ENCODE measurements at regions not wholly inside any gene's neighbourhood (a gene's known extent, or its start where the extent isn't known, plus 50 kb on each side); places are given as distances from the start of the nearest gene placed in this dataset.
"Not testable (repeated sequence)": the region's sequence is repeated elsewhere in the genome, so short reads cannot be mapped to it uniquely, and the experiment has no call there.

DNA sequence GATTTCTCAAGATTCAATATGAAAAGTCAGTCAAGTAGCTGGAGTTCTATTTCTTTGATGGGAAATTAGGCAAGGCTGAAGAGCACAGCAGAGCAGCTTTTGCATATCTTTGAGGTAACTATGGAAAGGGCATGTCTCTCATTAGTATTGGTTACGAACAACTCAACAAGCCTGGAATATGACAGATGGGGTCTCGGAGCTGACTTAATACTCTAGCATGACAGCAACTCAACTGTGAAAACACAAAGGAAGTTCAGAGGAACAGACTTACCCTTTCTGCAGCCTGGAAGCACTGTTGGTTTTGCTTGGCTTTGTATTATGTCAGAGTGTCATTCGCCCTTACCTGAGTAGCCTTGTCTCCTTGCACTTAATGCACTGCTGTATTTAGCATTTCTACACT is 79.9 kb upstream of the AADAT start:
- Histone ChIP-seq H3K4me2 (no peak overlapping the region), H3K9me3 (no peaks in the 10 kb centered on the region), H3K4me1 (no peaks in the 10 kb centered on the region), H3K27ac (no peak overlapping the region), H3K4me3 (no peak overlapping the region)
- DNase-seq (ENCODE audit: low read depth in 1 of 2, low spot score in 1 of 2) (no peak), FAIRE-seq (no peak), ATAC-seq (no peak)
- ChIA-PET POLR2A (no interaction called here), CTCF (interaction anchor here (0.8 kb wide), 1 partner anchor 9 kb away, joined by 3 read pairs; no protein-coding TSS in a partner anchor)
- TF ChIP-seq FOXS1 (CRISPR knock-in tag; IDR thresholded peaks at IDR 0.05) (no peak), NR3C1 (IDR thresholded peaks at IDR 0.05) (no peak), HOXB13 (CRISPR knock-in tag; IDR thresholded peaks at IDR 0.05; ENCODE audit: low read depth) (no peak)
- TF ChIP-seq, protein P1, sequence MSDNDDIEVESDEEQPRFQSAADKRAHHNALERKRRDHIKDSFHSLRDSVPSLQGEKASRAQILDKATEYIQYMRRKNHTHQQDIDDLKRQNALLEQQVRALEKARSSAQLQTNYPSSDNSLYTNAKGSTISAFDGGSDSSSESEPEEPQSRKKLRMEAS (IDR thresholded peaks at IDR 0.05) = no peak
- TF ChIP-seq, protein P2, sequence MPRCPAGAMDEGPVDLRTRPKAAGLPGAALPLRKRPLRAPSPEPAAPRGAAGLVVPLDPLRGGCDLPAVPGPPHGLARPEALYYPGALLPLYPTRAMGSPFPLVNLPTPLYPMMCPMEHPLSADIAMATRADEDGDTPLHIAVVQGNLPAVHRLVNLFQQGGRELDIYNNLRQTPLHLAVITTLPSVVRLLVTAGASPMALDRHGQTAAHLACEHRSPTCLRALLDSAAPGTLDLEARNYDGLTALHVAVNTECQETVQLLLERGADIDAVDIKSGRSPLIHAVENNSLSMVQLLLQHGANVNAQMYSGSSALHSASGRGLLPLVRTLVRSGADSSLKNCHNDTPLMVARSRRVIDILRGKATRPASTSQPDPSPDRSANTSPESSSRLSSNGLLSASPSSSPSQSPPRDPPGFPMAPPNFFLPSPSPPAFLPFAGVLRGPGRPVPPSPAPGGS (IDR thresholded peaks at IDR 0.05) = no peak
- TF ChIP-seq, protein P3, sequence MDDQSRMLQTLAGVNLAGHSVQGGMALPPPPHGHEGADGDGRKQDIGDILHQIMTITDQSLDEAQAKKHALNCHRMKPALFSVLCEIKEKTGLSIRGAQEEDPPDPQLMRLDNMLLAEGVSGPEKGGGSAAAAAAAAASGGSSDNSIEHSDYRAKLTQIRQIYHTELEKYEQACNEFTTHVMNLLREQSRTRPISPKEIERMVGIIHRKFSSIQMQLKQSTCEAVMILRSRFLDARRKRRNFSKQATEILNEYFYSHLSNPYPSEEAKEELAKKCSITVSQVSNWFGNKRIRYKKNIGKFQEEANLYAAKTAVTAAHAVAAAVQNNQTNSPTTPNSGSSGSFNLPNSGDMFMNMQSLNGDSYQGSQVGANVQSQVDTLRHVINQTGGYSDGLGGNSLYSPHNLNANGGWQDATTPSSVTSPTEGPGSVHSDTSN (IDR thresholded peaks at IDR 0.05) = no peak
- TF ChIP-seq, protein P4, sequence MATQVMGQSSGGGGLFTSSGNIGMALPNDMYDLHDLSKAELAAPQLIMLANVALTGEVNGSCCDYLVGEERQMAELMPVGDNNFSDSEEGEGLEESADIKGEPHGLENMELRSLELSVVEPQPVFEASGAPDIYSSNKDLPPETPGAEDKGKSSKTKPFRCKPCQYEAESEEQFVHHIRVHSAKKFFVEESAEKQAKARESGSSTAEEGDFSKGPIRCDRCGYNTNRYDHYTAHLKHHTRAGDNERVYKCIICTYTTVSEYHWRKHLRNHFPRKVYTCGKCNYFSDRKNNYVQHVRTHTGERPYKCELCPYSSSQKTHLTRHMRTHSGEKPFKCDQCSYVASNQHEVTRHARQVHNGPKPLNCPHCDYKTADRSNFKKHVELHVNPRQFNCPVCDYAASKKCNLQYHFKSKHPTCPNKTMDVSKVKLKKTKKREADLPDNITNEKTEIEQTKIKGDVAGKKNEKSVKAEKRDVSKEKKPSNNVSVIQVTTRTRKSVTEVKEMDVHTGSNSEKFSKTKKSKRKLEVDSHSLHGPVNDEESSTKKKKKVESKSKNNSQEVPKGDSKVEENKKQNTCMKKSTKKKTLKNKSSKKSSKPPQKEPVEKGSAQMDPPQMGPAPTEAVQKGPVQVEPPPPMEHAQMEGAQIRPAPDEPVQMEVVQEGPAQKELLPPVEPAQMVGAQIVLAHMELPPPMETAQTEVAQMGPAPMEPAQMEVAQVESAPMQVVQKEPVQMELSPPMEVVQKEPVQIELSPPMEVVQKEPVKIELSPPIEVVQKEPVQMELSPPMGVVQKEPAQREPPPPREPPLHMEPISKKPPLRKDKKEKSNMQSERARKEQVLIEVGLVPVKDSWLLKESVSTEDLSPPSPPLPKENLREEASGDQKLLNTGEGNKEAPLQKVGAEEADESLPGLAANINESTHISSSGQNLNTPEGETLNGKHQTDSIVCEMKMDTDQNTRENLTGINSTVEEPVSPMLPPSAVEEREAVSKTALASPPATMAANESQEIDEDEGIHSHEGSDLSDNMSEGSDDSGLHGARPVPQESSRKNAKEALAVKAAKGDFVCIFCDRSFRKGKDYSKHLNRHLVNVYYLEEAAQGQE (IDR thresholded peaks at IDR 0.05) = no peak
- 23% methylated on average over 3 of the region's 3 CpGs for WGBS (ENCODE audit: missing lambda C conversion rate)

DNA sequence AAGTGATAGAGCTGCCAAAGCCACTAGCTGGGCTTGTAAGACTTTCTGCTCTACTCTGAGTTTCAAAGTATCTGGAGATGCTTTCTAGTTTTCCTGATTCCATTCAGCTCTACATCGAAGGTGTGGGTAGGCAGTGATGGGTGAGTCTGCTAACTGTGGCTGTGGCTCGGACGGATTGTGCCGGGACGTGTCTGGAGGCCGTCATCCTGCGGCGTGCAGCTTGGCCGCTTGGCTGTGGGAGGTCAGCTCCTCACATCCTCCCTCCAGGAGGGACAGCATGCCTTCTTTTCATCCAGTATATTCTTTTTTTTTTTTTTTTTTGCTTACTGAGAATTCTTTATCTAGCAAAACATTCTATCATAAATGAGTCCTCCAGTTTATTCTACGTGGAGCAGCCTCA is 77.9 kb upstream of the AADAT start:
- POLR2A ChIA-PET = no interaction called here
- ATAC-seq (no peak), DNase-seq (ENCODE audit: low read depth in 1 of 2, low spot score in 1 of 2) (no peak), FAIRE-seq (no peak)
- Histone ChIP-seq H3K4me3 (no peak overlapping the region), H3K27ac (no peak overlapping the region), H3K4me1 (no peaks in the 10 kb centered on the region), H3K4me2 (no peak overlapping the region; the same call in 2 of the 3 replicates), H3K9me3 (no peaks in the 10 kb centered on the region)
- CTCF ChIA-PET = no interaction called here
- 65% methylated on average over 10 of the region's 10 CpGs for WGBS (ENCODE audit: missing lambda C conversion rate)
- TF ChIP-seq TFCP2L1 (CRISPR knock-in tag; IDR thresholded peaks at IDR 0.05) = no peak
- TF ChIP-seq, protein P5, sequence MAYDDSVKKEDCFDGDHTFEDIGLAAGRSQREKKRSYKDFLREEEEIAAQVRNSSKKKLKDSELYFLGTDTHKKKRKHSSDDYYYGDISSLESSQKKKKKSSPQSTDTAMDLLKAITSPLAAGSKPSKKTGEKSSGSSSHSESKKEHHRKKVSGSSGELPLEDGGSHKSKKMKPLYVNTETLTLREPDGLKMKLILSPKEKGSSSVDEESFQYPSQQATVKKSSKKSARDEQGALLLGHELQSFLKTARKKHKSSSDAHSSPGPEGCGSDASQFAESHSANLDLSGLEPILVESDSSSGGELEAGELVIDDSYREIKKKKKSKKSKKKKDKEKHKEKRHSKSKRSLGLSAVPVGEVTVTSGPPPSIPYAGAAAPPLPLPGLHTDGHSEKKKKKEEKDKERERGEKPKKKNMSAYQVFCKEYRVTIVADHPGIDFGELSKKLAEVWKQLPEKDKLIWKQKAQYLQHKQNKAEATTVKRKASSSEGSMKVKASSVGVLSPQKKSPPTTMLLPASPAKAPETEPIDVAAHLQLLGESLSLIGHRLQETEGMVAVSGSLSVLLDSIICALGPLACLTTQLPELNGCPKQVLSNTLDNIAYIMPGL (CRISPR knock-in tag; IDR thresholded peaks at IDR 0.05; ENCODE audit: borderline replicate concordance) = no peak

DNA sequence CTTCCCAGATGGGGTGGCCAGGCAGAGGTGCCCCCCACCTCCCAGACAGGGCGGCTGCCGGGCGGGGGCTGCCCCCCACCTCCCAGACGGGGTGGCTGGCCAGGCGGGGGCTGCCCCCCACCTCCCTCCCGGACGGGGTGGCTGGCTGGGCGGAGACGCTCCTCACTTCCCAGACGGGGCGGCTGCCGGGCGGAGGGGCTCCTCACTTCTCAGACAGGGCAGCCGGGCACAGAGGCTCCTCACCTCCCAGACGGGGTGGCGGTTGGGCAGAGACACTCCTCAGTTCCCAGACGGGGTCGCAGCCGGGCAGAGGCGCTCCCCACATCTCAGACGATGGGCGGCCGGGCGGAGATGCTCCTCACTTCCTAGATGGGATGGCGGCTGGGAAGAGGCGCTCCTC is 76.4 kb upstream of the AADAT start:
- H3K4me3 ChIP-seq; H3K27ac ChIP-seq; DNase-seq (ENCODE audit: low read depth in 1 of 2, low spot score in 1 of 2); POLR2A ChIA-PET; H3K4me1 ChIP-seq; ATAC-seq; CTCF ChIA-PET; FAIRE-seq; H3K9me3 ChIP-seq; H3K4me2 ChIP-seq: not testable (repeated sequence)
- WGBS (ENCODE audit: missing lambda C conversion rate) = no CpG with 5 or more reads among the region's 26 CpGs

DNA sequence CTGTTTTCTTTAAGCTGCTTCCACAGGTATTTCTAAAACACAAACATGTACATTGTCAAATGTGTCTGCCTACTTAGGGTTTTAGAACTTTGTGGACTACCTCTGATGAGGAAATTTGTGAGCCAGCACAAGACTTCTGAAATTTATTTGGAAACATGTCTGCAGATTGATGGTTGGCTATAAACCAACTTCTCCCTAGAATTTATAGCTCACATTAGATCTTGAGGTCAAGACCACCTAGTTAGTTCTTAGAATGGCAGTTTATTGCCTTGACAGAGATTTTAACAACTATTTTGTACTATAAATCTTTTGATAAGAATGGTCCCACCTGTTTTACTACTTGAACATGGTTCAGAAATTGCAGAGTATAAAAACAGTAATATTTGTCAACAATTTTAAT is 72.7 kb upstream of the AADAT start:
- no peaks in the 10 kb centered on the region for H3K4me1 ChIP-seq
- DNase-seq (ENCODE audit: low read depth in 1 of 2, low spot score in 1 of 2) (no peak), ATAC-seq (no peak), FAIRE-seq (no peak)
- ChIA-PET CTCF (no interaction called here), POLR2A (no interaction called here)
- H3K4me2 ChIP-seq = no peak overlapping the region
- no peaks in the 10 kb centered on the region for H3K9me3 ChIP-seq
- no peak overlapping the region for H3K4me3 ChIP-seq
- H3K27ac ChIP-seq = no peak overlapping the region
- TF ChIP-seq, protein P6, sequence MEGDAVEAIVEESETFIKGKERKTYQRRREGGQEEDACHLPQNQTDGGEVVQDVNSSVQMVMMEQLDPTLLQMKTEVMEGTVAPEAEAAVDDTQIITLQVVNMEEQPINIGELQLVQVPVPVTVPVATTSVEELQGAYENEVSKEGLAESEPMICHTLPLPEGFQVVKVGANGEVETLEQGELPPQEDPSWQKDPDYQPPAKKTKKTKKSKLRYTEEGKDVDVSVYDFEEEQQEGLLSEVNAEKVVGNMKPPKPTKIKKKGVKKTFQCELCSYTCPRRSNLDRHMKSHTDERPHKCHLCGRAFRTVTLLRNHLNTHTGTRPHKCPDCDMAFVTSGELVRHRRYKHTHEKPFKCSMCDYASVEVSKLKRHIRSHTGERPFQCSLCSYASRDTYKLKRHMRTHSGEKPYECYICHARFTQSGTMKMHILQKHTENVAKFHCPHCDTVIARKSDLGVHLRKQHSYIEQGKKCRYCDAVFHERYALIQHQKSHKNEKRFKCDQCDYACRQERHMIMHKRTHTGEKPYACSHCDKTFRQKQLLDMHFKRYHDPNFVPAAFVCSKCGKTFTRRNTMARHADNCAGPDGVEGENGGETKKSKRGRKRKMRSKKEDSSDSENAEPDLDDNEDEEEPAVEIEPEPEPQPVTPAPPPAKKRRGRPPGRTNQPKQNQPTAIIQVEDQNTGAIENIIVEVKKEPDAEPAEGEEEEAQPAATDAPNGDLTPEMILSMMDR (IDR thresholded peaks at IDR 0.05) = no peak
- TF ChIP-seq, protein P3 (IDR thresholded peaks at IDR 0.05) = no peak
- TF ChIP-seq ZC3H11A (IDR thresholded peaks at IDR 0.05) (no peak), CEBPB (IDR thresholded peaks at IDR 0.05) (no peak), RFX5 (IDR thresholded peaks at IDR 0.05) (no peak), POLR2AphosphoS2 (conservative IDR thresholded peaks at IDR 0.05; ENCODE audit: low read length) (no peak), EHF (CRISPR knock-in tag; IDR thresholded peaks at IDR 0.05) (no peak), NFE2L2 (conservative IDR thresholded peaks at IDR 0.05; ENCODE audit: low read length) (no peak), CHD2 (IDR thresholded peaks at IDR 0.05; ENCODE audit: low read length, partially characterized antibody) (no peak), JUN (IDR thresholded peaks at IDR 0.05) (no peak)
- TF ChIP-seq, protein P2 (IDR thresholded peaks at IDR 0.05) = no peak

All from A549 (cell line).